ENCODE measurements at regions not wholly inside any gene's neighbourhood (a gene's known extent, or its start where the extent isn't known, plus 50 kb on each side); places are given as distances from the start of the nearest gene placed in this dataset.

- no peak for DNase-seq (ENCODE audit: low read depth)
- no peak overlapping the region for H3K4me3 ChIP-seq (ENCODE audit: low read length)
- no peak for TF ChIP-seq CTCF (conservative IDR thresholded peaks at IDR 0.05; ENCODE audit: low read length)
These were observed 847.6 kb upstream of the ALCAM start for GRCh38 chr3:104519068-104519467.

GRCh38 chr3:104519468-104520227 lies 847.1 kb upstream of the ALCAM start:
- no peak for DNase-seq (ENCODE audit: low read depth)
- no peak for TF ChIP-seq CTCF (conservative IDR thresholded peaks at IDR 0.05; ENCODE audit: low read length)
- H3K4me3 ChIP-seq (ENCODE audit: low read length) = no peak overlapping the region

- no peak for TF ChIP-seq CTCF (conservative IDR thresholded peaks at IDR 0.05; ENCODE audit: low read length)
- H3K4me3 ChIP-seq (ENCODE audit: low read length) = no peak overlapping the region
- DNase-seq (ENCODE audit: low read depth) = no peak
These were observed 846.5 kb upstream of the ALCAM start for GRCh38 chr3:104520228-104520655.

- no peak overlapping the region for H3K4me3 ChIP-seq (ENCODE audit: low read length)
- TF ChIP-seq CTCF (conservative IDR thresholded peaks at IDR 0.05; ENCODE audit: low read length) = no peak
- no peak for DNase-seq (ENCODE audit: low read depth)
These were observed 844.9 kb upstream of the ALCAM start for GRCh38 chr3:104521606-104522336.

GRCh38 chr3:104523136-104523535 lies 843.6 kb upstream of the ALCAM start:
- H3K4me3 ChIP-seq (ENCODE audit: low read length) = no peak overlapping the region
- TF ChIP-seq CTCF (conservative IDR thresholded peaks at IDR 0.05; ENCODE audit: low read length) = no peak
- no peak for DNase-seq (ENCODE audit: low read depth)

- no peak for TF ChIP-seq CTCF (conservative IDR thresholded peaks at IDR 0.05; ENCODE audit: low read length)
- no peak for DNase-seq (ENCODE audit: low read depth)
- H3K4me3 ChIP-seq (ENCODE audit: low read length) = no peak overlapping the region
These were observed 839.8 kb upstream of the ALCAM start for GRCh38 chr3:104526901-104527401.

- TF ChIP-seq CTCF (conservative IDR thresholded peaks at IDR 0.05; ENCODE audit: low read length) = no peak
- H3K4me3 ChIP-seq (ENCODE audit: low read length) = no peak overlapping the region
- no peak for DNase-seq (ENCODE audit: low read depth)
These were observed 835.8 kb upstream of the ALCAM start for GRCh38 chr3:104530934-104531333.
